Endothelial cell of umbilical vein (primary cell): ENCODE measurements at regions not wholly inside any gene's neighbourhood (a gene's known extent, or its start where the extent isn't known, plus 50 kb on each side); places are given as distances from the start of the nearest gene placed in this dataset.

Source experiments
- BruUV-seq: library from RNA; stranded (reverse); fragments of 400-500 nt; replicated peaks from 2 replicates; lab custom pipeline; 2021; lab: Mats Ljungman, UMichigan
- CTCF ChIA-PET: fragments of 300-600, 350-600 bp; sonication (Branson Sonifier 250); formaldehyde crosslinking; loops from one replicate; lab custom pipeline; 2021; ENCODE audit warnings: antibody characterized with exemption, inconsistent platforms; lab: Charles Lee
- POLR2A ChIA-PET: fragments of 300-600, 350-600 bp; sonication (Branson Sonifier 250); formaldehyde crosslinking; loops from one replicate; lab custom pipeline; 2021; ENCODE audit warnings: antibody characterized with exemption, inconsistent platforms; lab: Charles Lee
- DNase-seq: peaks from one replicate; pipeline ENCODE4 v3.0.0-alpha.2; 2011; ENCODE audit warnings: low read depth, low spot score
- FAIRE-seq: peaks from 2 replicates; lab custom pipeline; 2011; peaks lifted over from hg19 to GRCh38; lab: Jason Lieb, UNC
- H2AFZ ChIP-seq: 2 replicates; pipeline ENCODE4 v1.6.0; 2012; ENCODE audit warnings: low read depth, low read length, control low read depth, inconsistent platforms
- H3K27ac ChIP-seq: 2 replicates; pipeline ENCODE4 v1.5.1; 2011; ENCODE audit warnings: low read depth, mild to moderate bottlenecking, control low read depth, low read length, moderate library complexity; ENCODE audit not compliant: insufficient read depth
- H3K27me3 ChIP-seq, 2 experiments: 2 replicates each; pipeline versions ENCODE4 v1.6.0 to v1.6.1; 2011; ENCODE audit warnings: low read length in 2 of 2, mixed read lengths in 1 of 2; ENCODE audit not compliant: control insufficient read depth in 2 of 2, insufficient read depth in 2 of 2
- H3K36me3 ChIP-seq, 2 experiments: 2 replicates in 1 of 2; 3 replicates in 1 of 2; pipeline ENCODE4 v1.5.1; 2011; ENCODE audit warnings: low read length in 2 of 2, mild to moderate bottlenecking in 1 of 2, moderate library complexity in 1 of 2; ENCODE audit not compliant: control insufficient read depth in 2 of 2, insufficient read depth in 2 of 2; ENCODE audit errors: extremely low read depth in 1 of 2
- H3K4me1 ChIP-seq: 3 replicates; pipeline ENCODE4 v1.5.1; 2011; ENCODE audit warnings: mild to moderate bottlenecking, low read length; ENCODE audit not compliant: control insufficient read depth, insufficient read depth; ENCODE audit errors: extremely low read depth
- H3K4me2 ChIP-seq: 2 replicates; pipeline ENCODE4 v1.6.1; 2011; ENCODE audit warnings: low read length, control low read depth, mixed read lengths; ENCODE audit not compliant: insufficient read depth
- H3K4me3 ChIP-seq, 3 experiments: fragments of 200-600 bp in 1 of 3; sonication (generic), shearing (Covaris generic) in 1 of 3; replicated peaks in 1 of 3; 2 replicates each; pipeline ENCODE4 v1.5.1; 2011 to 2016; ENCODE audit warnings: control low read depth in 3 of 3, low read length in 3 of 3, mild to moderate bottlenecking in 2 of 3, inconsistent platforms in 1 of 3, low read depth in 1 of 3, moderate library complexity in 1 of 3; ENCODE audit not compliant: insufficient read depth in 1 of 3
- H3K79me2 ChIP-seq: 2 replicates; pipeline ENCODE4 v1.6.0; 2012; ENCODE audit warnings: low read length, inconsistent platforms; ENCODE audit not compliant: control insufficient read depth, insufficient read depth
- H3K9ac ChIP-seq: replicated peaks from 2 replicates; pipeline ENCODE3; 2011; ENCODE audit warnings: low read length, control low read depth; ENCODE audit not compliant: insufficient read depth; ENCODE audit errors: extremely low read depth
- H3K9me1 ChIP-seq: replicated peaks from 3 replicates; pipeline ENCODE4 v1.6.0; 2011; ENCODE audit warnings: mild to moderate bottlenecking, low read length; ENCODE audit not compliant: control insufficient read depth, insufficient read depth; ENCODE audit errors: extremely low read depth
- H3K9me3 ChIP-seq: replicated peaks from 2 replicates; pipeline ENCODE4 v1.5.1; 2012; ENCODE audit warnings: low read length, inconsistent platforms; ENCODE audit not compliant: control insufficient read depth, insufficient read depth
- H4K20me1 ChIP-seq: replicated peaks from 2 replicates; pipeline ENCODE3; 2011; ENCODE audit warnings: mild to moderate bottlenecking, low read length; ENCODE audit not compliant: control insufficient read depth, insufficient read depth; ENCODE audit errors: extremely low read depth
- CTCF ChIP-seq, 2 donors: IDR thresholded peaks; 1 replicate in 1 of 2; 2 replicates in 1 of 2; pipeline ENCODE4 v1.5.1; 2011; ENCODE audit warnings: low read length in 2 of 2, mild to moderate bottlenecking in 2 of 2, moderate library complexity in 2 of 2, control low read depth in 1 of 2, inconsistent platforms in 1 of 2, low read depth in 1 of 2; ENCODE audit not compliant: insufficient read depth in 1 of 2; ENCODE audit errors: extremely low read depth in 1 of 2
- EZH2 ChIP-seq: IDR thresholded peaks from 2 replicates; pipeline ENCODE4 v1.6.1; 2012; ENCODE audit warnings: borderline replicate concordance, low read depth, mild to moderate bottlenecking, moderate library complexity, low read length, inconsistent platforms; ENCODE audit not compliant: severe bottlenecking
- FOS ChIP-seq: IDR thresholded peaks from 2 replicates; pipeline ENCODE4 v1.6.1; 2011; ENCODE audit warnings: mild to moderate bottlenecking, low read length, moderate library complexity, borderline replicate concordance; ENCODE audit not compliant: insufficient read depth
- GATA2 ChIP-seq: IDR thresholded peaks from 2 replicates; pipeline ENCODE4 v1.7.0; 2011; ENCODE audit warnings: low read depth, mild to moderate bottlenecking, moderate library complexity, mixed read lengths, low read length; ENCODE audit not compliant: insufficient read length, insufficient read depth
- JUN ChIP-seq: IDR thresholded peaks from 2 replicates; pipeline ENCODE4 v1.6.1; 2011; ENCODE audit warnings: borderline replicate concordance, low read depth; ENCODE audit not compliant: insufficient read length, insufficient read depth
- MYC ChIP-seq: IDR thresholded peaks from one replicate; pipeline ENCODE4 v1.6.1; 2011; ENCODE audit warnings: mild to moderate bottlenecking, low read depth, low read length
- POLR2AphosphoS5 ChIP-seq: IDR thresholded peaks from 2 replicates; pipeline ENCODE4 v1.6.1; 2012; ENCODE audit warnings: low read depth, mild to moderate bottlenecking, control low read depth, low read length, moderate library complexity; ENCODE audit not compliant: insufficient read depth
- dilution Hi-C: fragments of 300-500 bp; cut with MboI; formaldehyde crosslinking; loops from one replicate; pipeline ENCODE4 v1.15.0; 2019; ENCODE audit warnings: low sequenced_read_pairs; ENCODE audit not compliant: extremely low pct_ligation_motif_present
- intact Hi-C: fragments of 100-400 bp; cut with micrococcal nuclease; formaldehyde crosslinking; loops from one replicate; pipeline ENCODE4 v1.10.0; 2022
- TF ChIP-seq, protein P1 (sequence below): IDR thresholded peaks from 2 replicates; pipeline ENCODE4 v1.6.1; 2011; ENCODE audit not compliant: insufficient read depth, insufficient read length

DNA sequence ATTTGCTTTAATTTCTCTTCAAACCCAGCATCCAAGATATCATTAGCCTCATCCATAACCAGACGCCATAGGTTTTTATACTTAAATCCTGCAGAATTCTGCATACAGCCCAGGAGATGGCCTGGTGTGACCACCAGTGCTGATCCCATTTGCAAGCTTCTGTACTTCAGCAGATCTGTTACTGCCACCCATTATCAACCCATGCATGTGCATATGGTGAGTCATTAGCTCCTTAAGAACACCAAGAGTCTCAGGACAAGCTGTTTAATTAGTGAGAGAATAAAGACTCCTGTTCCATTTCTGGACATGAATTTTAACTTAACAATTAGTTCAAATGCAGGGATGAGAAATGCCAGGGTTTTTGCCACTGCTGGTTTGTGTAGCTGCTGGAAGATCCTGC lies 110.7 kb upstream of the TANK start:
- no peak for DNase-seq
- H3K4me3 ChIP-seq, result no peak overlapping the region
- no peak for TF ChIP-seq POLR2AphosphoS5
- TF ChIP-seq MYC, result no peak
- no peak for TF ChIP-seq JUN
- TF ChIP-seq FOS, result no peak
- H3K27ac ChIP-seq, result no peak overlapping the region
- ChIA-PET CTCF (interaction anchor here (1.3 kb wide), 1 partner anchor 14 kb away, joined by 3 read pairs; no protein-coding TSS in a partner anchor), POLR2A (interaction anchor here (0.7 kb wide), 1 partner anchor 12 kb away, joined by 3 read pairs; no protein-coding TSS in a partner anchor)
- no peaks in the 10 kb centered on the region for H3K4me1 ChIP-seq
- dilution Hi-C loops, result no loop called here
- no peak overlapping the region for H2AFZ ChIP-seq
- no peak overlapping the region for H3K9ac ChIP-seq
- intact Hi-C loops, result no loop called here
- no peaks in the 10 kb centered on the region for H3K9me1 ChIP-seq
- no peaks in the 10 kb centered on the region for H3K79me2 ChIP-seq
- no peak for FAIRE-seq
- peaks cover 42 to 52% of the 10 kb centered on the region in 2 experiments for H3K27me3 ChIP-seq
- H3K4me2 ChIP-seq, result no peak overlapping the region
- no peaks in the 10 kb centered on the region for H3K9me3 ChIP-seq
- H3K36me3 ChIP-seq, result no peaks in the 10 kb centered on the region
- BruUV-seq, result no TSS peak
- no peaks in the 10 kb centered on the region for H4K20me1 ChIP-seq

GRCh38 chr2:161052214-161052613 lies 108.0 kb upstream of the TANK start:
- Histone ChIP-seq H3K9me3 (no peaks in the 10 kb centered on the region), H4K20me1 (no peaks in the 10 kb centered on the region), H3K9me1 (no peaks in the 10 kb centered on the region), H3K79me2 (no peaks in the 10 kb centered on the region), H3K4me2 (no peak overlapping the region), H3K4me1 (no peaks in the 10 kb centered on the region), H3K27ac (no peak overlapping the region), H3K27me3 (peaks cover 27 to 37% of the 10 kb centered on the region in 2 experiments), H3K4me3 (no peak overlapping the region), H3K36me3 (no peaks in the 10 kb centered on the region), H2AFZ (no peak overlapping the region), H3K9ac (no peak overlapping the region)
- intact Hi-C loops, result no loop called here
- TF ChIP-seq MYC (no peak), FOS (no peak), POLR2AphosphoS5 (no peak), CTCF (IDR thresholded peaks at IDR 0.05; ENCODE audit: extremely low read depth in 1 of 2, insufficient read depth in 1 of 2, low read depth in 1 of 2, low read length in 2 of 2) (no peak), GATA2 (no peak), JUN (no peak), EZH2 (no peak)
- TF ChIP-seq, protein P1, sequence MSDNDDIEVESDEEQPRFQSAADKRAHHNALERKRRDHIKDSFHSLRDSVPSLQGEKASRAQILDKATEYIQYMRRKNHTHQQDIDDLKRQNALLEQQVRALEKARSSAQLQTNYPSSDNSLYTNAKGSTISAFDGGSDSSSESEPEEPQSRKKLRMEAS, result no peak
- no TSS peak for BruUV-seq
- no peak for FAIRE-seq
- ChIA-PET POLR2A (no interaction called here), CTCF (interaction anchor here (5.7 kb wide), 1 partner anchor 11 kb away, joined by 40 read pairs; no protein-coding TSS in a partner anchor)
- dilution Hi-C loops, result no loop called here
- no peak for DNase-seq
